ENCODE measurements at regions not wholly inside any gene's neighbourhood (a gene's known extent, or its start where the extent isn't known, plus 50 kb on each side); places are given as distances from the start of the nearest gene placed in this dataset.
"Not testable (repeated sequence)": the region's sequence is repeated elsewhere in the genome, so short reads cannot be mapped to it uniquely, and the experiment has no call there.

- H3K9me3 ChIP-seq: no peaks in the 10 kb centered on the region
- H3K27me3 ChIP-seq: no peaks in the 10 kb centered on the region
- H3K36me3 ChIP-seq: no peaks in the 10 kb centered on the region
- H3K4me3 ChIP-seq: no peak overlapping the region
- no peak overlapping the region for H3K27ac ChIP-seq
- H3K4me1 ChIP-seq: no peaks in the 10 kb centered on the region
- TF ChIP-seq CTCF (IDR thresholded peaks at IDR 0.05): no peak
- DNase-seq (ENCODE audit: low spot score): no peak
Observed at GRCh38 chr17:71029246-71029645, 859.9 kb downstream of the KCNJ2 start.

GRCh38 chr17:71031286-71031685, 862.0 kb downstream of the KCNJ2 start:
- H3K27me3 ChIP-seq; H3K9me3 ChIP-seq; H3K4me1 ChIP-seq; H3K27ac ChIP-seq; DNase-seq (ENCODE audit: low spot score); H3K36me3 ChIP-seq; H3K4me3 ChIP-seq: not testable (repeated sequence)

GRCh38 chr17:71032746-71033273, 863.5 kb downstream of the KCNJ2 start:
- no peaks in the 10 kb centered on the region for H3K9me3 ChIP-seq
- DNase-seq (ENCODE audit: low spot score): no peak
- no peak for TF ChIP-seq CTCF (IDR thresholded peaks at IDR 0.05)
- no peak overlapping the region for H3K27ac ChIP-seq
- H3K27me3 ChIP-seq: no peaks in the 10 kb centered on the region
- H3K4me3 ChIP-seq: no peak overlapping the region
- H3K4me1 ChIP-seq: no peaks in the 10 kb centered on the region
- H3K36me3 ChIP-seq: no peaks in the 10 kb centered on the region

- no peaks in the 10 kb centered on the region for H3K4me1 ChIP-seq
- H3K27ac ChIP-seq: no peak overlapping the region
- H3K4me3 ChIP-seq: no peak overlapping the region
- H3K9me3 ChIP-seq: no peaks in the 10 kb centered on the region
- no peaks in the 10 kb centered on the region for H3K36me3 ChIP-seq
- no peak for TF ChIP-seq CTCF (IDR thresholded peaks at IDR 0.05)
- no peaks in the 10 kb centered on the region for H3K27me3 ChIP-seq
- DNase-seq (ENCODE audit: low spot score): no peak
Observed at GRCh38 chr17:71033336-71033735, 864.0 kb downstream of the KCNJ2 start.

GRCh38 chr17:71035226-71035625, 865.9 kb downstream of the KCNJ2 start:
- no peak overlapping the region for H3K27ac ChIP-seq
- H3K4me1 ChIP-seq: no peaks in the 10 kb centered on the region
- TF ChIP-seq CTCF (IDR thresholded peaks at IDR 0.05): no peak
- no peak overlapping the region for H3K4me3 ChIP-seq
- H3K9me3 ChIP-seq: no peaks in the 10 kb centered on the region
- DNase-seq (ENCODE audit: low spot score): no peak
- no peaks in the 10 kb centered on the region for H3K27me3 ChIP-seq
- no peaks in the 10 kb centered on the region for H3K36me3 ChIP-seq

GRCh38 chr17:71037386-71037785, 868.1 kb downstream of the KCNJ2 start:
- Histone ChIP-seq H3K9me3 (no peaks in the 10 kb centered on the region), H3K4me1 (no peaks in the 10 kb centered on the region), H3K27ac (no peak overlapping the region), H3K27me3 (no peaks in the 10 kb centered on the region), H3K4me3 (no peak overlapping the region), H3K36me3 (no peaks in the 10 kb centered on the region)
- TF ChIP-seq CTCF (IDR thresholded peaks at IDR 0.05): no peak
- DNase-seq (ENCODE audit: low spot score): no peak
